Pulmonary artery endothelial cell (primary cell): ENCODE measurements at regions not wholly inside any gene's neighbourhood (a gene's known extent, or its start where the extent isn't known, plus 50 kb on each side); places are given as distances from the start of the nearest gene placed in this dataset.

Experiments used
- DNase-seq: peaks from one replicate; pipeline ENCODE4 v3.0.0-alpha.2; 2011; ENCODE audit warnings: low read depth, low spot score

DNA sequence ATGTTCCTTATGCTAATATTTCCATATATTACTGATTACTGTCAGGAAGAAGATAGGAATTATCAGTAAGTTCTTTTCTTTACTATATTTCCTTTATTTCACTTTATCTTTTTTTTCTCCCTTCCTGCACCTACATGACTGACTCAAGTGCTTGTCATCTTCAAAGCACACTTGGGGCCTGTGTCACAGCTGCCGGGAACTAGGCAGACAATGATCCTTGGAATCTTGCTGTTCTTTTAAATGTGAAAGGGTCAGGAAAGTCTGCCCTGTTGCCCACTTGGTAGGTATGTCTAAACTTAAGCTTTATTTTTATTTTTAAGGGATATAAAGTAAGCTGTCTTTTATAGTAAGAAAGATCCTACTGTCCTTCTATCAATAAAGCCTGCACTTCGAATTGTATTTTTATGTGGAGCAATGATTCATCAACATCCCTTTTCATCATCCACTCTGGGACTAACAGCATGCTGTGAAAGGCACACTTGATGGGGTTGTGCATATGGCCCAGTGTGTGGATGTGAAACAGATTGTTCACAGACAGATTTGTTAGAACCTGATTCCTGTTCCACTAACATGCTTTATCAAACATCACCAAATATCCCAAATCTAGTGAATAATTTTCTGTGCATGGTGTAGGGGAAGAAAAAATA, 556.9 kb downstream of the DNAJB9 start:
- no peak for DNase-seq

- DNase-seq = no peak
These were observed 557.5 kb downstream of the DNAJB9 start for GRCh38 chr7:109127145-109127544.

DNA sequence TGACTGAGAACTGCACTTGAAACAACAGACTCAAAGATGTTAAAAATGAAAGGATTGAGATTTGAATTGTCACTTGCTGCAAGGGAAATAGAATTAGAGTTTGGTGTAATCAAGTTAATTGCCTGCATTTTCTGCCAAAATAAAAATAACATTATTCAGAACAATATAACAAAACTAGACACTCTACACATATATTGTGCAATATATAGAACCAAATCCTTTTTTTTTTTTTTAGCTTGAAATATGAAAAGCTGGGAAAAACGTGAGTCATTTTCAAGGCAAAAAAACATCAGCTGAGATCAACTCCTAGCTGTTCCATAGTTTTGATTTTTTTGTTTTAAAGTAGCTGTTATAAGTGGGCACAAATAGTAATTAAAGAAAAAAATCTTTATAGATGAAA, 561.5 kb downstream of the DNAJB9 start:
- DNase-seq = no peak

GRCh38 chr7:109136893-109137292, 567.2 kb downstream of the DNAJB9 start:
- DNase-seq = no peak

- DNase-seq = no peak
These were observed 585.1 kb downstream of the DNAJB9 start for GRCh38 chr7:109154748-109155147.

- DNase-seq = no peak
These were observed 588.6 kb downstream of the DNAJB9 start for GRCh38 chr7:109158246-109158645.

- no peak for DNase-seq
These were observed 607.0 kb downstream of the DNAJB9 start for GRCh38 chr7:109176661-109177060.

DNA sequence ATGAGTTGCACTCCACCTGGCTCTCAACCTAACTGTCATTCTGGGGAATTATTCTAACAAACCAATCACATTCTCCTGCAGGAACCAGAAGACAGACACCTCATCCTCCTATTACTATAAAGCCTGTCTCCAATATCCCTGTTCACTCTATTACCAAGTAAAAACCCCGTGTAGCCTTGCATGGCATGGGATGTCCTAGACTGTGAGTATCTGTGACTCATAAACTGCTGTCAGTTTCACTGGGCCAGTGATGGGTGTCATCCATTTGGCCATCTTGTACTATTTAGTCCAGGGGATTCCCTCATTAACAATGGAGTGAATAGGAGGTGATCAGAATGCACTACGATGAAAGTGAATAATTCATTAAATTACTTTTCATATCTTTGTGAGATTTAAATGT, 608.7 kb downstream of the DNAJB9 start:
- DNase-seq = no peak

DNA sequence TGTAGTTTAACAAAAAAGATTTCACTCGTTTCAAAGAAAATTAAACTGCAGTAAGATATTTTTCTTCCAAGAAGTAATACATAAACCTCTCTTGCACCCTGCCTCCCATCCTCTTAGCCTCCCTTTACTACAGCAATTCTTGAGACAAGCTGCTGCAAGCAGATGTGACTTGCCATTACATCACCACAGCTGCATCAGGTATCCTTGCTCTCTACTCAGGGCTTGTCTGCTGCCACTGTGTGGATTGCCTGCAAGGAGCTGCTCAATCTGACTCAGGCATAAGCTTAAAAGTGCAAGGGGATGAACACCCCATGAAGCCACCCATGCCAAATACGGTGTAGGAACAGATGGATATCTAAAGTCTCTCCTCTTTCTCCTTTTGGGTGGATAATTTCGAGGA, 609.9 kb downstream of the DNAJB9 start:
- no peak for DNase-seq

- no peak for DNase-seq
These were observed 621.2 kb downstream of the DNAJB9 start for GRCh38 chr7:109190766-109191398.

GRCh38 chr7:109206196-109206595, 636.5 kb downstream of the DNAJB9 start:
- no peak for DNase-seq

DNA sequence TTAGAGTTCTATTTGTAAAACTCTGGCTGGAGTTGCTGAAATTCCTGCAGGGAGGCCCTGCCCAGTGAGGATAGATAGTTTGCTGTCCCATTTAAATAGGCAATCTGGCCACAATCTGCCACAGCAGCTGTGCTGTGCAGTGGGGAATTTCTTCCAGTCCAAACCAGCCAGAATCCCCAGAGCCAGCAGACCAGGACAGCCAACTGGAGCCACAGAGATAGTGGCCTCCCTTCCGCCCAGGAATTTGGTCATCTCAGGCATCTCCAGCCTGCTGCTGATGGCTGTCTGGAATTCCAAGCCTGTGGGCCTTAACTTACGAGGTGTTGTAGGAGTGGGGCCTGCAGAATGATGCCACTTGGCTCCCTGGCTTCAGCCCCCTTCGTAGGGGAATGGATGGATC, 643.4 kb downstream of the DNAJB9 start:
- DNase-seq = no peak

GRCh38 chr7:109215341-109215740, 645.7 kb downstream of the DNAJB9 start:
- DNase-seq = no peak

GRCh38 chr7:109224100-109224499, 654.4 kb downstream of the DNAJB9 start:
- DNase-seq = no peak

- no peak for DNase-seq
These were observed 657.0 kb downstream of the DNAJB9 start for GRCh38 chr7:109226699-109227098.

DNA sequence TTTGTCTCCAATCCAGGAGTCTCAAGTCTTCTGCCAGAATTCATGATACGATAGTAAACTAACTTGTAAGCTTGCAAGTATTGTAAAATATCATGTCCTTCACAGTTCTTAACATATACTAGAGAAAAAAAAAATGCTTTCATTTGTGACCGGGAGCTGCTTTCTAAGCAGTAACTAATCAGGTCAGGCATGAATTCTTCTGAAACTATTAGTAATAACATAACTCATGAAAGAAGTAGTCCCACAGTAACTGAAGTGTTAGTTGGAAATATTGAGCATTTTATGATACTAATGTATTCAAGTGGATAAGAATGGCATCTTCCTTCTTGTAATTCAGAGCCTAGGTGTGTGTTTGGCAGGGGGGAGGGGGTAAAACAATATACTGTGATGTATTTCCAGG, 665.6 kb downstream of the DNAJB9 start:
- no peak for DNase-seq

DNA sequence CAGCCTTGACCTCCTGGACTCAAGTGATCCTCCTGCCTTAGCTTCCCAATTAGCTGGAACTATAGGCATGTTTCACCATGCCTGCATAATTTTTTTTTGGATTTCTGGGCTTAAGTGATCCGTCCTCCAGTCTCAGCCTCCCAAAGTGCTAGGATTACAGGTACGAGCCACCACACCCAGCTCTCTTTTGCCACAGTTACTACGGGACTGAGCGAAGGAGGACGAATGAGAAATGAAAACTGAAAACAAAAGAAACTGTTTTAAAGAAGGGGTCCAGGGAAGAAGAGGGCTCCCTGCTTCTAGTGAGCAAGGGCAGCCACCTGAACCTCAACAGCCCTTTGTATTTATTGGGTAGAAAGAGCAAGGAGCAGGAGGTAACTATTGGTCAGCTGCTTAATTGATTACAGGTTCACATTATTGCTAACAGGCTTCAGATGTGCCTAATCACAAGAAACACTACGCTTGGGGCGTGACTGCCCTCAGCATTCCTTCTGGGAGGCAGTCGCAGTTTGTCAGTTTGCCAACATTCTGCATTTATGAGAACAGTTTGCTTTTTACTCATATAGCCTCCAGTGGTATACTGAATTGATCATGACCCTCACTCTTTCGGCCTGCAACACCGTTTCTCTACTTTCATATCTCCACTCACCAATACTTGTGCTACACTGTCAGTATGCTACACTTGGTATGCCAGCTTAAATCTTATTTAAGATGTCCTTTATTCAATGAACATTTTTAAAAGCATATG, 676.8 kb downstream of the DNAJB9 start:
- no peak for DNase-seq

- DNase-seq = no peak
These were observed 687.3 kb downstream of the DNAJB9 start for GRCh38 chr7:109256762-109257560.

DNA sequence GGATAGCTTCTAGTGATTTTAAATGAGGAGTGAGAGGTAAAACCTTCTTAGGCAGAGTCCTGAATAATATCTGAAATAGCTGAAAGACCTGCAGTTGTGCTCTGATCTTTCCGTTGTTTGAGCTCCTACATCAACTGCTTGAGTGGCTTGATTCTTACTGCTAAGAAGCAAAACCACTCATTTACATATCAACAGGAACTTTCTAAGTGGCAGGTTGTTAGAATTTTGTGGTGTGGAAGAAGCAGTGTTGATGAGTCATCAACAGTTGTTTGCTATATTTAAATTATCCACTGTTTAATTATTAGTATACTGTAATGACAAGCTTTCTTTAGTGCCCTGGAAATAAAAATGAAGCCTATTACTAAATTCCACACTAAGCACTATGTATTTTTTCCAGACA, 689.5 kb downstream of the DNAJB9 start:
- DNase-seq = no peak

DNA sequence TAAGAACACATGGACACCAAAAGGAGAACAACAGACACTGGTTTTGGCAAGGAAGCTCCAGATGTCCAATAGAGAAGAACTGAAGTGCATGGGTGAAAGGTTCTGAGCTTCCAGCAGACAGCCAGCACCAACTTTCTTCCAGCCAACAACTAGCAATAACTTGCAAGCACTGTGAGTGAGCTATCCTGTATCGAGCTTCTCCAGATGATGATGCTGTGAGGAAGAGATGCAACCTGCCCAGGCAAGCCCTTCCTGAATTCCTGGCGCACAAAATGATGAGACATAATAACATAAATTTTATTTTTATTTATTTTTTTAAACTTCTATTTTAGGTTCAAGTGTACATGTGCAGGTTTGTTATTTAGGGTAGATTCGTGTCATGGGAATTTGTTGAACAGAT, 692.1 kb downstream of the DNAJB9 start:
- DNase-seq = no peak

DNA sequence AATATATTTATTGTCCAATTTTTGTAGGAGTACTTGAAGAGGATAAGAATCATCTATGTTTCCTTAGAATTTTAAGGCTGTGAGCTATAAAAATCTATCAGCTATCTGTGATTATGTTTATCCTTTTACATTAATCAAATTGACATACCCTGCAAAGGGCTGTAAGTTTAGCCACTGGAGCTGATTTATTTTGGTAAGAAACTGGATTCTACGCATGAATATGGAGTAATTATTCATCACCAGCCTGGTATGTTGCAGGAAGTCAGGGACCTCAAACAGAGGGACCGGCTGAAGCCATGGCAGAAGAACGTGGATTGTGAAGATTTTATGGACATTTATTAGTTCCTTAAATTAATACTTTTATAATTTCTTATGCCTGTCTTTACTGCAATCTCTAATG, 696.9 kb downstream of the DNAJB9 start:
- no peak for DNase-seq

DNA sequence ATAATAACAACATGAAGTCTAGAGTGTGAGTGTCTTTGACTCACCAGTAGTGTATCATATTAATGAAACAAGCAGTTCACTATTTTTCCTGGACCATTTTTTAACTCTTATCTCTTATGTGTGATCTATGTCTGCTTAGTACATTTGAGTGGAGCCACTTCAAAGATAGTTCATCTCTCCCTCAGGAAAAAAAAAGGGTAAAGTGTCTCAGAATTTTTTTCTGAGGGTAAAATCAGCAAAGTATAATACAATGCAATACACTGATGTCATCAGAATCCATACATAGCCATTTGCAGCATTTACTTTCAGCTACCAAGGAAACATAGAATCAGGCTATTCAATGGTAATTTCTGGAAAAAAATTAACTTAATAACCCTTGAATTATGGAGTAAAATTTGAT, 706.7 kb downstream of the DNAJB9 start:
- no peak for DNase-seq
